GM12878 (cell line): ENCODE measurements at regions not wholly inside any gene's neighbourhood (a gene's known extent, or its start where the extent isn't known, plus 50 kb on each side); places are given as distances from the start of the nearest gene placed in this dataset.

ENCODE experiments used
- ATAC-seq: fragments of 200-7000 bp; cut with Tn5 transposase; 3 replicates; pipeline ENCODE4 v1.9.1; 2020; ENCODE audit warnings: mild to moderate bottlenecking, moderate library complexity
- BruUV-seq: library from RNA; stranded (reverse); fragments of 400-500 nt; replicated peaks from 2 replicates; lab custom pipeline; 2021; lab: Mats Ljungman, UMichigan
- CTCF ChIA-PET: fragments of 300-600 bp; sonication (Branson Sonifier 250); formaldehyde crosslinking; extraction: SDS; loops from one replicate; lab custom pipeline; 2021; ENCODE audit warnings: inconsistent platforms; lab: Yijun Ruan, JAX
- POLR2A ChIA-PET: fragments of 350-600 bp; formaldehyde crosslinking; extraction: SDS; loops from one replicate; lab custom pipeline; 2021; ENCODE audit warnings: inconsistent platforms; lab: Charles Lee
- RAD21 ChIA-PET: fragments of 300-600 bp; sonication (Branson Sonifier 250); formaldehyde crosslinking; loops from one replicate; lab custom pipeline; 2023; ENCODE audit warnings: antibody characterized with exemption; ENCODE audit not compliant: unreplicated experiment; lab: Charles Lee
- SMC1A ChIA-PET: fragments of 300-600 bp; sonication (Branson Sonifier 250); formaldehyde crosslinking; loops from one replicate; lab custom pipeline; 2023; ENCODE audit not compliant: unreplicated experiment, uncharacterized antibody; lab: Charles Lee
- DNase-seq: peaks from one replicate; pipeline ENCODE4 v3.0.0-alpha.2; 2011; ENCODE audit warnings: low read depth, low spot score
- FAIRE-seq: peaks from 3 replicates; lab custom pipeline; 2011; peaks lifted over from hg19 to GRCh38; lab: Jason Lieb, UNC
- H2AFZ ChIP-seq: 2 replicates; pipeline ENCODE4 v1.6.0; 2011; ENCODE audit warnings: low read depth, low read length, control low read depth; ENCODE audit not compliant: control insufficient read depth
- H3K27ac ChIP-seq: 2 replicates; pipeline ENCODE4 v1.5.1; 2011; ENCODE audit warnings: control low read depth; ENCODE audit not compliant: control insufficient read depth, insufficient read depth
- H3K27me3 ChIP-seq, 2 experiments: replicated peaks in 1 of 2; 2 replicates each; pipeline versions ENCODE4 v1.6.0 to v1.6.1; 2011; ENCODE audit warnings: low read length in 1 of 2; ENCODE audit not compliant: control insufficient read depth in 2 of 2, insufficient read depth in 2 of 2
- H3K36me3 ChIP-seq, 2 experiments: 2 replicates each; pipeline ENCODE4 v1.5.1; 2011; ENCODE audit warnings: low read length in 1 of 2; ENCODE audit not compliant: control insufficient read depth in 2 of 2, insufficient read depth in 2 of 2
- H3K4me1 ChIP-seq: 2 replicates; pipeline ENCODE4 v1.6.1; 2011; ENCODE audit warnings: mild to moderate bottlenecking, low read length, moderate library complexity, mixed read lengths; ENCODE audit not compliant: control insufficient read depth, insufficient read depth
- H3K4me2 ChIP-seq: 2 replicates; pipeline ENCODE4 v1.6.0; 2011; ENCODE audit warnings: control low read depth; ENCODE audit not compliant: control insufficient read depth, insufficient read depth
- H3K4me3 ChIP-seq: fragments of 200-600 bp; sonication (generic); 2 replicates; pipeline ENCODE4 v1.5.1; 2016
- H3K79me2 ChIP-seq: 2 replicates; pipeline ENCODE4 v1.6.0; 2011; ENCODE audit warnings: low read length; ENCODE audit not compliant: control insufficient read depth, insufficient read depth
- H3K9ac ChIP-seq: 2 replicates; pipeline ENCODE4 v1.8.0; 2011; ENCODE audit warnings: low read length, control low read depth, mixed read lengths; ENCODE audit not compliant: control insufficient read depth, insufficient read depth
- H3K9me3 ChIP-seq: replicated peaks from 3 replicates; pipeline ENCODE4 v1.5.1; 2011; ENCODE audit warnings: mild to moderate bottlenecking, low read length; ENCODE audit not compliant: control insufficient read depth, insufficient read depth
- H4K20me1 ChIP-seq: 2 replicates; pipeline ENCODE4 v1.6.0; 2011; ENCODE audit not compliant: control insufficient read depth, insufficient read depth
- E2F8 ChIP-seq: fragments of 450-650 bp; IDR thresholded peaks from 2 replicates; pipeline ENCODE4 v1.6.1; 2018; ENCODE audit warnings: mild to moderate bottlenecking, low read depth, moderate library complexity; ENCODE audit not compliant: partially characterized antibody
- FOXK2 ChIP-seq: fragments of 450-650 bp; IDR thresholded peaks from 2 replicates; pipeline ENCODE4 v1.6.1; 2017; ENCODE audit warnings: mild to moderate bottlenecking, moderate library complexity
- HSF1 ChIP-seq: fragments of 150-350 bp; IDR thresholded peaks from 2 replicates; pipeline ENCODE4 v1.6.1; 2014; ENCODE audit warnings: mild to moderate bottlenecking, low read depth, low read length
- IKZF1 ChIP-seq: fragments of 450-650 bp; conservative IDR thresholded peaks from 2 replicates; pipeline ENCODE4 v1.6.1; 2017; ENCODE audit warnings: antibody characterized with exemption, mild to moderate bottlenecking
- LARP7 ChIP-seq: fragments of 450-650 bp; IDR thresholded peaks from 2 replicates; pipeline ENCODE4 v1.6.1; 2017; ENCODE audit warnings: mild to moderate bottlenecking
- NKRF ChIP-seq: fragments of 450-650 bp; conservative IDR thresholded peaks from 2 replicates; pipeline ENCODE4 v1.6.1; 2017; ENCODE audit warnings: mild to moderate bottlenecking, moderate library complexity
- NR2F1 ChIP-seq: fragments of 450-650 bp; conservative IDR thresholded peaks from 2 replicates; pipeline ENCODE4 v1.6.1; 2017; ENCODE audit warnings: mild to moderate bottlenecking
- PAX5 ChIP-seq: IDR thresholded peaks from 2 replicates; pipeline ENCODE4 v1.6.1; 2011; ENCODE audit warnings: low read depth, low read length, borderline replicate concordance
- RAD21 ChIP-seq: IDR thresholded peaks from 2 replicates; pipeline ENCODE4 v1.6.1; 2011; ENCODE audit warnings: mild to moderate bottlenecking, low read depth, low read length, moderate library complexity; ENCODE audit not compliant: insufficient read depth
- SMAD1 ChIP-seq: fragments of 450-650 bp; IDR thresholded peaks from 2 replicates; pipeline ENCODE4 v1.6.1; 2018; ENCODE audit warnings: mild to moderate bottlenecking, low read depth; ENCODE audit not compliant: partially characterized antibody
- SMC3 ChIP-seq: IDR thresholded peaks from 2 replicates; pipeline ENCODE4 v1.6.1; 2011; ENCODE audit warnings: low read length, improper control_type of control experiment, borderline replicate concordance
- whole genome bisulfite sequencing: methylation state at CpG from one replicate; pipeline ENCODE4 v1.1.6; 2016; ENCODE audit warnings: low lambda C conversion rate; ENCODE audit not compliant: insufficient replicate concordance, insufficient coverage; ENCODE audit errors: missing lambda C conversion rate; 5-methylcytosine and 5-hydroxymethylcytosine counted together
- in situ Hi-C: fragments of 300-500 bp; cut with MboI; formaldehyde crosslinking; loops from 9 replicates; pipeline ENCODE4 v1.14.3; 2018; ENCODE audit warnings: mixed read lengths
- intact Hi-C: fragments of 100-400 bp; cut with micrococcal nuclease; formaldehyde crosslinking; loops from one replicate; pipeline ENCODE4 v1.14.2; 2022; ENCODE audit not compliant: unreplicated experiment

- TF ChIP-seq PAX5 (no peak), NKRF (no peak)
- TF ChIP-seq, all 136 proteins: peak for 0
These were observed 669.1 kb downstream of the ADCYAP1 start (continued) for GRCh38 chr18:1573732-1574131.

- ChIA-PET SMC1A (no interaction called here), RAD21 (interaction anchor here (0.7 kb wide), 1 partner anchor 12 kb away, joined by 3 read pairs; no protein-coding TSS in a partner anchor), CTCF (no interaction called here), POLR2A (no interaction called here)
- no peak for DNase-seq
- no TSS peak for BruUV-seq
- intact Hi-C loops (no loop called here), in situ Hi-C loops (no loop called here)
- H3K4me3 ChIP-seq = no peak overlapping the region
- 44% methylated on average over 3 of the region's 3 CpGs for WGBS
- H3K36me3 ChIP-seq = no peaks in the 10 kb centered on the region
- H4K20me1 ChIP-seq = no peaks in the 10 kb centered on the region
- H3K9me3 ChIP-seq = no peaks in the 10 kb centered on the region
- no peaks in the 10 kb centered on the region for H3K27me3 ChIP-seq
- no peak overlapping the region for H2AFZ ChIP-seq
- ATAC-seq = no peak
- no peak overlapping the region for H3K27ac ChIP-seq
- H3K4me2 ChIP-seq = no peak overlapping the region
- no peak overlapping the region for H3K9ac ChIP-seq
- FAIRE-seq = no peak
- no peaks in the 10 kb centered on the region for H3K4me1 ChIP-seq
- no peaks in the 10 kb centered on the region for H3K79me2 ChIP-seq
- TF ChIP-seq FOXK2 (no peak), LARP7 (no peak), RAD21 (no peak), NR2F1 (no peak), SMC3 (no peak), IKZF1 (no peak), SMAD1 (no peak), HSF1 (no peak), E2F8 (no peak)
These were observed 670.4 kb downstream of the ADCYAP1 start for GRCh38 chr18:1575084-1575483.
